ENCODE measurements at regions not wholly inside any gene's neighbourhood (a gene's known extent, or its start where the extent isn't known, plus 50 kb on each side); places are given as distances from the start of the nearest gene placed in this dataset.

GRCh38 chr4:13203101-13203500 lies 281.0 kb downstream of the RAB28 start:
- DNase-seq (ENCODE audit: low spot score), result no peak
- no peak for ATAC-seq (ENCODE audit: low read depth)

GRCh38 chr4:13202701-13203100 lies 281.4 kb downstream of the RAB28 start:
- Histone ChIP-seq H3K27ac (ENCODE audit: poor library complexity, severe bottlenecking) (no peak overlapping the region), H3K4me1 (ENCODE audit: insufficient read depth, poor library complexity, severe bottlenecking) (no peaks in the 10 kb centered on the region), H3K27me3 (ENCODE audit: insufficient read depth, poor library complexity, severe bottlenecking) (no peaks in the 10 kb centered on the region), H3K36me3 (ENCODE audit: low read depth) (no peaks in the 10 kb centered on the region), H3K9me3 (ENCODE audit: severe bottlenecking) (no peaks in the 10 kb centered on the region), H3K4me3 (ENCODE audit: severe bottlenecking) (no peak overlapping the region)
- DNase-seq (ENCODE audit: low spot score) (no peak), ATAC-seq (ENCODE audit: low read depth) (no peak)
- no peak for TF ChIP-seq CTCF (IDR thresholded peaks at IDR 0.05; ENCODE audit: poor library complexity, severe bottlenecking)

More at GRCh38 chr4:13203101-13203500, 281.0 kb downstream of the RAB28 start:
- Histone ChIP-seq H3K27ac (ENCODE audit: poor library complexity, severe bottlenecking) (no peak overlapping the region), H3K9me3 (ENCODE audit: severe bottlenecking) (no peaks in the 10 kb centered on the region), H3K4me1 (ENCODE audit: insufficient read depth, poor library complexity, severe bottlenecking) (no peaks in the 10 kb centered on the region), H3K4me3 (ENCODE audit: severe bottlenecking) (no peak overlapping the region), H3K36me3 (ENCODE audit: low read depth) (no peaks in the 10 kb centered on the region), H3K27me3 (ENCODE audit: insufficient read depth, poor library complexity, severe bottlenecking) (no peaks in the 10 kb centered on the region)
- no peak for TF ChIP-seq CTCF (IDR thresholded peaks at IDR 0.05; ENCODE audit: poor library complexity, severe bottlenecking)

GRCh38 chr4:13201241-13201640 lies 282.9 kb downstream of the RAB28 start:
- H3K4me1 ChIP-seq (ENCODE audit: insufficient read depth, poor library complexity, severe bottlenecking), result no peaks in the 10 kb centered on the region
- no peak for TF ChIP-seq CTCF (IDR thresholded peaks at IDR 0.05; ENCODE audit: poor library complexity, severe bottlenecking)
- DNase-seq (ENCODE audit: low spot score), result no peak
- H3K27ac ChIP-seq (ENCODE audit: poor library complexity, severe bottlenecking), result no peak overlapping the region
- H3K27me3 ChIP-seq (ENCODE audit: insufficient read depth, poor library complexity, severe bottlenecking), result no peaks in the 10 kb centered on the region
- no peaks in the 10 kb centered on the region for H3K9me3 ChIP-seq (ENCODE audit: severe bottlenecking)
- no peak overlapping the region for H3K4me3 ChIP-seq (ENCODE audit: severe bottlenecking)
- H3K36me3 ChIP-seq (ENCODE audit: low read depth), result no peaks in the 10 kb centered on the region
- ATAC-seq (ENCODE audit: low read depth), result no peak

- ATAC-seq (ENCODE audit: low read depth) (no peak), DNase-seq (ENCODE audit: low spot score) (no peak)
- Histone ChIP-seq H3K27me3 (ENCODE audit: insufficient read depth, poor library complexity, severe bottlenecking) (no peaks in the 10 kb centered on the region), H3K27ac (ENCODE audit: poor library complexity, severe bottlenecking) (no peak overlapping the region), H3K9me3 (ENCODE audit: severe bottlenecking) (no peaks in the 10 kb centered on the region), H3K36me3 (ENCODE audit: low read depth) (no peaks in the 10 kb centered on the region), H3K4me3 (ENCODE audit: severe bottlenecking) (no peak overlapping the region), H3K4me1 (ENCODE audit: insufficient read depth, poor library complexity, severe bottlenecking) (no peaks in the 10 kb centered on the region)
- no peak for TF ChIP-seq CTCF (IDR thresholded peaks at IDR 0.05; ENCODE audit: poor library complexity, severe bottlenecking)
These were observed 287.4 kb downstream of the RAB28 start for GRCh38 chr4:13196721-13197120.

- no peaks in the 10 kb centered on the region for H3K27me3 ChIP-seq (ENCODE audit: insufficient read depth, poor library complexity, severe bottlenecking)
- DNase-seq (ENCODE audit: low spot score) (no peak), ATAC-seq (ENCODE audit: low read depth) (no peak)
These were observed 290.5 kb downstream of the RAB28 start for GRCh38 chr4:13193662-13194061.

More at GRCh38 chr4:13193662-13194061, 290.5 kb downstream of the RAB28 start:
- TF ChIP-seq CTCF (IDR thresholded peaks at IDR 0.05; ENCODE audit: poor library complexity, severe bottlenecking), result no peak
- Histone ChIP-seq H3K36me3 (ENCODE audit: low read depth) (no peaks in the 10 kb centered on the region), H3K4me3 (ENCODE audit: severe bottlenecking) (no peak overlapping the region), H3K27ac (ENCODE audit: poor library complexity, severe bottlenecking) (no peak overlapping the region), H3K9me3 (ENCODE audit: severe bottlenecking) (no peaks in the 10 kb centered on the region), H3K4me1 (ENCODE audit: insufficient read depth, poor library complexity, severe bottlenecking) (no peaks in the 10 kb centered on the region)

All from RWPE2 (cell line).